Tibial artery (tissue), 4 donors: ENCODE measurements at regions not wholly inside any gene's neighbourhood (a gene's known extent, or its start where the extent isn't known, plus 50 kb on each side); places are given as distances from the start of the nearest gene placed in this dataset.

Experiments used
- DNase-seq, 2 donors: peaks; one replicate each; pipeline ENCODE4 v3.0.0-alpha.2; 2019
- H3K27ac ChIP-seq, 2 donors: fragments of 200-600 bp; sonication (generic) in 1 of 2; 1 replicate in 1 of 2; 2 replicates in 1 of 2; pipeline ENCODE4 v1.5.1; 2018 to 2019; ENCODE audit warnings: mild to moderate bottlenecking in 1 of 2
- H3K27me3 ChIP-seq, 2 donors: fragments of 200-600 bp; sonication (generic) in 1 of 2; one replicate each; pipeline versions ENCODE4 v1.5.1 to v1.6.0; 2016 to 2019
- H3K36me3 ChIP-seq, 3 donors: fragments of 200-600 bp; sonication (generic) in 2 of 3; one replicate each; pipeline ENCODE4 v1.5.1; 2016 to 2019; ENCODE audit warnings: mild to moderate bottlenecking in 2 of 3
- H3K4me1 ChIP-seq, 4 donors: fragments of 200-600 bp; sonication (generic) in 2 of 4; 1 replicate in 3 of 4; 2 replicates in 1 of 4; pipeline ENCODE4 v1.5.1; 2016 to 2019
- H3K4me3 ChIP-seq, 2 donors: fragments of 200-600 bp; sonication (generic) in 1 of 2; 1 replicate in 1 of 2; 2 replicates in 1 of 2; pipeline ENCODE4 v1.5.1; 2018 to 2019; ENCODE audit warnings: mild to moderate bottlenecking in 2 of 2
- H3K9me3 ChIP-seq, 3 donors: fragments of 200-600 bp; sonication (generic) in 1 of 3; one replicate each; pipeline ENCODE4 v1.5.1; 2016 to 2019
- CTCF ChIP-seq, 2 experiments: fragments of 200-600 bp in 1 of 2; fragments of 450-650 bp in 1 of 2; IDR thresholded peaks; one replicate each; pipeline ENCODE4 v1.5.1; 2017 to 2019; ENCODE audit warnings: antibody characterized with exemption in 2 of 2, mild to moderate bottlenecking in 1 of 2, moderate library complexity in 1 of 2
- intact Hi-C: fragments of 100-400 bp; cut with DNase I; formaldehyde crosslinking; loops from one replicate; pipeline ENCODE4 v1.15.0; 2023; ENCODE audit warnings: low total_unique reads

- no peak for TF ChIP-seq CTCF (IDR thresholded peaks at IDR 0.05)
- H3K9me3 ChIP-seq = peaks cover 0 to 7% (median 0%) of the 10 kb centered on the region in 3 donors
- intact Hi-C loops = no loop called here
- no peak overlapping the region for H3K4me3 ChIP-seq
- H3K27ac ChIP-seq = no peak overlapping the region
- no peaks in the 10 kb centered on the region for H3K4me1 ChIP-seq
- no peak for DNase-seq
- no peaks in the 10 kb centered on the region for H3K36me3 ChIP-seq
- H3K27me3 ChIP-seq = peaks cover 0 to 6% of the 10 kb centered on the region in 2 donors
Measured at GRCh38 chr19:57058871-57059270, 60.9 kb upstream of the USP29 start.

GRCh38 chr19:57063070-57063469 is 56.7 kb upstream of the USP29 start:
- no peak for DNase-seq
- no peaks in the 10 kb centered on the region for H3K27me3 ChIP-seq
- H3K4me1 ChIP-seq = no peaks in the 10 kb centered on the region
- intact Hi-C loops = no loop called here
- H3K36me3 ChIP-seq = no peaks in the 10 kb centered on the region
- no peak overlapping the region for H3K4me3 ChIP-seq
- TF ChIP-seq CTCF (IDR thresholded peaks at IDR 0.05) = no peak
- peaks cover 0 to 14% (median under 1%) of the 10 kb centered on the region in 3 donors for H3K9me3 ChIP-seq
- no peak overlapping the region for H3K27ac ChIP-seq

GRCh38 chr19:57067440-57067839 is 52.3 kb upstream of the USP29 start:
- no peak overlapping the region for H3K27ac ChIP-seq
- no peaks in the 10 kb centered on the region for H3K27me3 ChIP-seq
- H3K4me1 ChIP-seq = no peaks in the 10 kb centered on the region
- intact Hi-C loops = no loop called here
- peaks cover 0 to 14% (median 9%) of the 10 kb centered on the region in 3 donors for H3K9me3 ChIP-seq
- no peaks in the 10 kb centered on the region for H3K36me3 ChIP-seq
- no peak for DNase-seq
- H3K4me3 ChIP-seq = no peak overlapping the region
- TF ChIP-seq CTCF (IDR thresholded peaks at IDR 0.05) = no peak

GRCh38 chr19:57068311-57068710 is 51.5 kb upstream of the USP29 start:
- no peak for TF ChIP-seq CTCF (IDR thresholded peaks at IDR 0.05)

GRCh38 chr19:57068921-57069697 is 50.7 kb upstream of the USP29 start:
- Histone ChIP-seq H3K4me3 (no peak overlapping the region), H3K27ac (no peak overlapping the region), H3K27me3 (no peaks in the 10 kb centered on the region), H3K36me3 (no peaks in the 10 kb centered on the region), H3K4me1 (no peaks in the 10 kb centered on the region), H3K9me3 (peaks cover 0 to 21% (median 9%) of the 10 kb centered on the region in 3 donors)
- intact Hi-C loops = no loop called here
- DNase-seq = no peak
- no peak for TF ChIP-seq CTCF (IDR thresholded peaks at IDR 0.05)

More at GRCh38 chr19:57068311-57068710, 51.5 kb upstream of the USP29 start:
- Histone ChIP-seq H3K9me3 (peaks cover 0 to 21% (median 9%) of the 10 kb centered on the region in 3 donors), H3K36me3 (no peaks in the 10 kb centered on the region), H3K4me1 (no peaks in the 10 kb centered on the region), H3K27me3 (no peaks in the 10 kb centered on the region), H3K27ac (no peak overlapping the region), H3K4me3 (no peak overlapping the region)
- intact Hi-C loops = no loop called here
- no peak for DNase-seq
